MCF 10A (cell line): ENCODE measurements at regions not wholly inside any gene's neighbourhood (a gene's known extent, or its start where the extent isn't known, plus 50 kb on each side); places are given as distances from the start of the nearest gene placed in this dataset.
A peak's percentile ranks its signal among the peaks of the same experiment; 100 is the strongest.

Source experiments
- BruUV-seq: library from RNA; stranded (reverse); fragments of 400-500 nt; replicated peaks from 2 replicates; lab custom pipeline; 2021; lab: Mats Ljungman, UMichigan
- CTCF ChIA-PET: fragments of 300-600 bp; sonication (Branson Sonifier 250); formaldehyde crosslinking; extraction: SDS; loops from one replicate; lab custom pipeline; 2021; ENCODE audit warnings: antibody characterized with exemption, inconsistent platforms; lab: Yijun Ruan, JAX
- POLR2A ChIA-PET: fragments of 300-600, 350-650 bp; sonication (Branson Sonifier 250); formaldehyde crosslinking; extraction: SDS; loops from one replicate; lab custom pipeline; 2020; ENCODE audit warnings: antibody characterized with exemption, inconsistent platforms; lab: Yijun Ruan, JAX
- DNase-seq: peaks from one replicate; pipeline ENCODE4 v3.0.0-alpha.2; 2018; ENCODE audit not compliant: unreplicated experiment
- H3K27ac Mint-ChIP-seq: one replicate; pipeline ENCODE4 v1.8.0; 2022; ENCODE audit warnings: mild to moderate bottlenecking, low read depth, mixed read lengths; ENCODE audit not compliant: unreplicated experiment
- H3K27me3 Mint-ChIP-seq: one replicate; pipeline ENCODE4 v1.8.0; 2022; ENCODE audit warnings: mixed read lengths; ENCODE audit not compliant: insufficient read depth, unreplicated experiment
- H3K36me3 Mint-ChIP-seq: one replicate; pipeline ENCODE4 v1.8.0; 2022; ENCODE audit warnings: mild to moderate bottlenecking, moderate library complexity, mixed read lengths; ENCODE audit not compliant: insufficient read depth, unreplicated experiment
- H3K4me1 Mint-ChIP-seq: one replicate; pipeline ENCODE4 v1.8.0; 2022; ENCODE audit warnings: mixed read lengths; ENCODE audit not compliant: insufficient read depth, unreplicated experiment
- H3K4me3 Mint-ChIP-seq: one replicate; pipeline ENCODE4 v1.8.0; 2022; ENCODE audit warnings: mild to moderate bottlenecking, moderate library complexity, mixed read lengths; ENCODE audit not compliant: unreplicated experiment
- H3K9me3 Mint-ChIP-seq: one replicate; pipeline ENCODE4 v1.8.0; 2022; ENCODE audit warnings: mixed read lengths; ENCODE audit not compliant: unreplicated experiment
- CTCF ChIP-seq: fragments of 200-600 bp; IDR thresholded peaks from one replicate; pipeline ENCODE4 v1.8.0; 2022; ENCODE audit warnings: antibody characterized with exemption, mild to moderate bottlenecking; ENCODE audit not compliant: unreplicated experiment
- intact Hi-C: fragments of 100-400 bp; cut with micrococcal nuclease; formaldehyde crosslinking; loops from 2 replicates; pipeline ENCODE4 v1.14.1; 2022

GRCh38 chr1:116835161-116835560 lies 74.6 kb upstream of the PTGFRN start:
- Mint-ChIP-seq H3K27ac (no peak overlapping the region), H3K36me3 (no peaks in the 10 kb centered on the region), H3K4me1 (no peaks in the 10 kb centered on the region), H3K9me3 (peaks cover 6% of the 10 kb centered on the region), H3K27me3 (no peaks in the 10 kb centered on the region), H3K4me3 (no peak overlapping the region)
- no peak for TF ChIP-seq CTCF
- DNase-seq: no peak
- CTCF ChIA-PET: interaction anchor here (0.7 kb wide), 1 partner anchor 12 kb away, joined by 3 read pairs; no protein-coding TSS in a partner anchor
- intact Hi-C loops: no loop called here
- BruUV-seq: no TSS peak
- POLR2A ChIA-PET: interaction anchor here (0.6 kb wide), 1 partner anchor 38 kb away, joined by 4 read pairs; no protein-coding TSS in a partner anchor

- H3K4me3 Mint-ChIP-seq: no peak overlapping the region
- TF ChIP-seq CTCF: no peak
- H3K36me3 Mint-ChIP-seq: no peaks in the 10 kb centered on the region
- intact Hi-C loops: no loop called here
- CTCF ChIA-PET: interaction anchor here (0.7 kb wide), 2 partner anchors 11 to 46 kb away, joined by 3 read pairs; no protein-coding TSS in a partner anchor
- H3K9me3 Mint-ChIP-seq: peaks cover 6% of the 10 kb centered on the region
- POLR2A ChIA-PET: no interaction called here
- H3K27me3 Mint-ChIP-seq: no peaks in the 10 kb centered on the region
- no TSS peak for BruUV-seq
- no peak overlapping the region for H3K27ac Mint-ChIP-seq
- DNase-seq: peak; percentile 19
- H3K4me1 Mint-ChIP-seq: no peaks in the 10 kb centered on the region
These were observed 73.6 kb upstream of the PTGFRN start for GRCh38 chr1:116836099-116836498.

DNA sequence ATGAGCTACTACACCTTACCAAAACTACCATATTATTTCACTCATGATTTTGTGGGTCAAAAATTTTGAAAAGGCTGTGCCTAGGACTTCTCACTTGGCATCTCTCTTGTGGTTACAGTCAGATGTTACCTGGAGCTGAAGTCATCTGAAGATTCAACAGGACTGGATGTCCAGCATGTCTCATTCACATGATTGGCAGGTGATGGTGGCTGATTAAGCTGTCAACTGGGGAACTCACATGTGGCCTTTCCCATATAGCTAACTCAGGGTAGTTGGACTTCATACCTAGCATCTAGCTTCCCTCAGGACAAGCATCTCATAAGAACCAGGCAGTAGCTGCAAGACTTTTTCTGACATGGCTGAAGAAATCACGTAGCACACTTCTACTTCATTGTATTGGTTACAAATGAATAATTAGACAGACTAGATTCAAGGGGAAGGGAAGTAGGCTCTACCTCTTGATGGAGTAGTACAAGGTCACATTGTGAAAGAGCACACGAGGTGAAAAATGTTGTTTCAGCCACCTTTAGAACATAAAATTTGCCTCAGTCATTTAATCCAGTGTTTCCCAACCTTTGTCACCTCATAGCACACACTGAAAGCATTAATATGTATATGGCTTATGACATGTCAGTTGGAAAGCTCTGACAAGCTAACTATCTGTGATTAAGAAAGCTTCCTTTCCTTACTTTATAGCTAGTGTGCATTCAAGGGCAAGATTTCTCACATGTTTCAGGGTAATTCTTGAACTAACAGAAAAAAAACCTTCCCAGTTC lies 68.0 kb upstream of the PTGFRN start:
- no TSS peak for BruUV-seq
- no peak overlapping the region for H3K4me3 Mint-ChIP-seq

More for the DNA sequence above, 68.0 kb upstream of the PTGFRN start:
- H3K27ac Mint-ChIP-seq: no peak overlapping the region
- no peaks in the 10 kb centered on the region for H3K4me1 Mint-ChIP-seq
- intact Hi-C loops: no loop called here
- no peaks in the 10 kb centered on the region for H3K27me3 Mint-ChIP-seq
- POLR2A ChIA-PET: interaction anchor here (0.7 to 1.1 kb wide), 2 partner anchors 184 to 217 kb away, joined by 3 read pairs; no protein-coding TSS in a partner anchor
- no peaks in the 10 kb centered on the region for H3K36me3 Mint-ChIP-seq
- CTCF ChIA-PET: interaction anchor here (0.6 to 1.4 kb wide), 8 partner anchors 16 to 1658 kb away, joined by 3 to 9 read pairs (median 4); no protein-coding TSS in a partner anchor
- no peak for TF ChIP-seq CTCF
- H3K9me3 Mint-ChIP-seq: peaks cover 15% of the 10 kb centered on the region
- no peak for DNase-seq
